ENCODE measurements at regions not wholly inside any gene's neighbourhood (a gene's known extent, or its start where the extent isn't known, plus 50 kb on each side); places are given as distances from the start of the nearest gene placed in this dataset.

- H3K27ac ChIP-seq (ENCODE audit: low read depth), result no peak overlapping the region
- ATAC-seq (no peak), DNase-seq (ENCODE audit: low spot score) (no peak)
- H2AFZ ChIP-seq, result no peak overlapping the region
- no peak overlapping the region for H3K4me2 ChIP-seq
- H3K4me1 ChIP-seq (ENCODE audit: insufficient read depth), result peaks cover 15% of the 10 kb centered on the region
- peaks cover 20% of the 10 kb centered on the region; the same call in 1 of the 2 replicates for H3K9me2 ChIP-seq (ENCODE audit: insufficient read depth)
- no peaks in the 10 kb centered on the region for H3K36me3 ChIP-seq (ENCODE audit: insufficient read depth)
- no peaks in the 10 kb centered on the region for H3K9me3 Mint-ChIP-seq
- no peaks in the 10 kb centered on the region for H3F3A ChIP-seq (replicated peaks; ENCODE audit: low read depth)
- no peak overlapping the region for H3K4me3 ChIP-seq
- no peaks in the 10 kb centered on the region for H3K27me3 ChIP-seq (ENCODE audit: insufficient read depth)
- no peak overlapping the region for H3K4me3 Mint-ChIP-seq
- no peaks in the 10 kb centered on the region for H3K79me2 ChIP-seq (replicated peaks; ENCODE audit: insufficient read depth)
- H3K27ac Mint-ChIP-seq, result no peak overlapping the region
- H3K36me3 Mint-ChIP-seq (ENCODE audit: low read depth), result no peaks in the 10 kb centered on the region
- H3K27me3 Mint-ChIP-seq (ENCODE audit: insufficient read depth, low read depth, poor library complexity), result no peaks in the 10 kb centered on the region
- TF ChIP-seq REST (IDR thresholded peaks at IDR 0.05; ENCODE audit: unreplicated experiment), result no peak
- no peak for TF ChIP-seq STAT1 (IDR thresholded peaks at IDR 0.05; ENCODE audit: unreplicated experiment)
- no peak for TF ChIP-seq JUNB (IDR thresholded peaks at IDR 0.05; ENCODE audit: unreplicated experiment)
- no peak for TF ChIP-seq ZNF114 (CRISPR knock-in tag; IDR thresholded peaks at IDR 0.05)
- TF ChIP-seq NANOG (IDR thresholded peaks at IDR 0.05; ENCODE audit: borderline replicate concordance), result no peak
- no peaks in the 10 kb centered on the region for H4K20me1 ChIP-seq (replicated peaks; ENCODE audit: insufficient read depth)
- peaks cover 14% of the 10 kb centered on the region for H3K4me1 Mint-ChIP-seq
Measured at GRCh38 chr6:165925474-165926156, 242.0 kb downstream of the TBXT start.

- no peak overlapping the region for H3K4me2 ChIP-seq
- TF ChIP-seq ZNF331 (CRISPR knock-in tag; IDR thresholded peaks at IDR 0.05; ENCODE audit: low read depth) (no peak), ETS1 (IDR thresholded peaks at IDR 0.05) (no peak), EZH2 (IDR thresholded peaks at IDR 0.05; ENCODE audit: low read depth, unreplicated experiment) (no peak), EZH2phosphoT487 (IDR thresholded peaks at IDR 0.05; ENCODE audit: unreplicated experiment) (no peak), REST (IDR thresholded peaks at IDR 0.05; ENCODE audit: unreplicated experiment) (no peak), CTCF (conservative IDR thresholded peaks at IDR 0.05; ENCODE audit: low read depth in 2 of 2) (no peak), NANOG (IDR thresholded peaks at IDR 0.05; ENCODE audit: borderline replicate concordance) (no peak)
Measured at GRCh38 chr6:165922309-165922794, 245.3 kb downstream of the TBXT start.

More at GRCh38 chr6:165922309-165922794, 245.3 kb downstream of the TBXT start:
- no peaks in the 10 kb centered on the region for H3K36me3 ChIP-seq (ENCODE audit: insufficient read depth)
- ATAC-seq, result no peak
- Mint-ChIP-seq H3K9me3 (no peaks in the 10 kb centered on the region), H3K4me1 (peaks cover 14% of the 10 kb centered on the region), H3K27me3 (ENCODE audit: insufficient read depth, low read depth, poor library complexity) (no peaks in the 10 kb centered on the region), H3K4me3 (no peak overlapping the region), H3K27ac (no peak overlapping the region), H3K36me3 (ENCODE audit: low read depth) (no peaks in the 10 kb centered on the region)
- no peak for DNase-seq (ENCODE audit: low spot score)
- H3K9me2 ChIP-seq (ENCODE audit: insufficient read depth), result 0 out of 2 replicates have a peak, but pooled peaks cover 13% of the 10 kb centered on the region
- no peaks in the 10 kb centered on the region for H3K79me2 ChIP-seq (replicated peaks; ENCODE audit: insufficient read depth)
- H4K20me1 ChIP-seq (replicated peaks; ENCODE audit: insufficient read depth), result no peaks in the 10 kb centered on the region
- H3K27me3 ChIP-seq (ENCODE audit: insufficient read depth), result no peaks in the 10 kb centered on the region
- no peak overlapping the region for H3K27ac ChIP-seq (ENCODE audit: low read depth)
- peaks cover 15% of the 10 kb centered on the region for H3K4me1 ChIP-seq (ENCODE audit: insufficient read depth)
- no peaks in the 10 kb centered on the region for H3F3A ChIP-seq (replicated peaks; ENCODE audit: low read depth)
- H3K4me3 ChIP-seq, result no peak overlapping the region
- no peak overlapping the region for H2AFZ ChIP-seq

Data from GM23338 (cell line).